ENCODE measurements at regions not wholly inside any gene's neighbourhood (a gene's known extent, or its start where the extent isn't known, plus 50 kb on each side); places are given as distances from the start of the nearest gene placed in this dataset.

DNA sequence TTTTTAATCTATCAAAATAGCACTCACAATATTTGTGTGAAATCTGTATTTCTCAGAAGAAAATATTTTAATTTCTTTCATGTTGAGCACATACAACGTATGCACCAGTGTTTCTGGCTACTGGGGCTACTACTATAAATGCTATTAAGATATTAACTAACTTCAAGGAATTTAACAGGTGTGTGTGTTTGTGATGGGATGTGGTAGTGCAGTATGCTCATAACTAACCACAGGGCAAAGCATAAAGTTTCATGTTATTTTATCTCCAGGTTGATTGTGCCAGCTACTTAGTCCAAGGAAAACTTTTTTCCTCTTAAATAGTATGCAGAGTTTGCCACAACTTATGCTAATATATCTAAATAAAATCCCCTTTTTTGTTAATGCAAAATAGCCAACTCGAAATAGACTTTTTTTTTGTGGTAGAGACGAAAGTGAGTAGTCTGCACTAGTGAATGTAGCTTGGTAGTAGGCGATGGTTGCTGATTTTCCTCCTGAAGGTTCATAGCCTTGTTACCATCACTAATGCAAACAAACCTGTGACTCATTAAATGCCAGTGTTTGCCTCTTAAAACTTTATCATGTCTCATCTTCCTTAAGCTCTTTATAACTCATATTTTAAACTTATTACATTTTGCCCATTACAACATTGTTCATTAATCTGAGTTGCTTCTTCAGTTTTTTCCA is 565.5 kb upstream of the ANO3 start:
- ChIA-PET POLR2A (no interaction called here), RAD21 (ENCODE audit: low non-redundant PET in 1 of 2, low total read pairs in 2 of 2, uncharacterized antibody in 2 of 2, unreplicated experiment in 2 of 2) (no interaction called here), CTCF (no interaction called here)
- no peak overlapping the region for H3K27ac ChIP-seq (ENCODE audit: low read depth, low read length)
- DNase-seq (ENCODE audit: low read depth, low spot score) (no peak), ATAC-seq (no peak)
- no peaks in the 10 kb centered on the region for H3K27me3 ChIP-seq (ENCODE audit: insufficient read depth, low read length)
- no peaks in the 10 kb centered on the region for H3K36me3 ChIP-seq (ENCODE audit: control insufficient read depth in 1 of 2, insufficient read depth in 2 of 2, low read length in 2 of 2)
- no peaks in the 10 kb centered on the region for H3K9me2 ChIP-seq (ENCODE audit: insufficient read depth)
- no peaks in the 10 kb centered on the region for H3K79me2 ChIP-seq (ENCODE audit: insufficient read depth, low read length)
- no peaks in the 10 kb centered on the region for H4K20me1 ChIP-seq (ENCODE audit: insufficient read depth)
- no peak overlapping the region for H3K4me2 ChIP-seq (ENCODE audit: low read length)
- H2AFZ ChIP-seq (ENCODE audit: low read depth, low read length, poor library complexity, severe bottlenecking), result no peak overlapping the region
- no peak overlapping the region for H3K9ac ChIP-seq (ENCODE audit: low read length)
- H3K4me3 ChIP-seq (replicated peaks in 1 of 2; ENCODE audit: low read depth in 1 of 2, low read length in 2 of 2), result no peak overlapping the region
- no TSS peak for BruUV-seq (replicated peaks)
- TF ChIP-seq, protein P1, sequence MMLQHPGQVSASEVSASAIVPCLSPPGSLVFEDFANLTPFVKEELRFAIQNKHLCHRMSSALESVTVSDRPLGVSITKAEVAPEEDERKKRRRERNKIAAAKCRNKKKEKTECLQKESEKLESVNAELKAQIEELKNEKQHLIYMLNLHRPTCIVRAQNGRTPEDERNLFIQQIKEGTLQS (IDR thresholded peaks at IDR 0.05), result no peak
- TF ChIP-seq SIN3A (IDR thresholded peaks at IDR 0.05; ENCODE audit: low read depth), result no peak
- TF ChIP-seq ZNF274 (IDR thresholded peaks at IDR 0.05; ENCODE audit: low read depth, low read length), result no peak
- no peak for TF ChIP-seq YY1 (IDR thresholded peaks at IDR 0.05; ENCODE audit: extremely low read depth, insufficient replicate concordance, low read depth, low read length)
- no peak for TF ChIP-seq EZH2 (IDR thresholded peaks at IDR 0.05)
- no peak for TF ChIP-seq ELF1 (IDR thresholded peaks at IDR 0.05; ENCODE audit: borderline replicate concordance, low read depth)
- no peak for TF ChIP-seq MAX (IDR thresholded peaks at IDR 0.05)
- TF ChIP-seq, protein P2, sequence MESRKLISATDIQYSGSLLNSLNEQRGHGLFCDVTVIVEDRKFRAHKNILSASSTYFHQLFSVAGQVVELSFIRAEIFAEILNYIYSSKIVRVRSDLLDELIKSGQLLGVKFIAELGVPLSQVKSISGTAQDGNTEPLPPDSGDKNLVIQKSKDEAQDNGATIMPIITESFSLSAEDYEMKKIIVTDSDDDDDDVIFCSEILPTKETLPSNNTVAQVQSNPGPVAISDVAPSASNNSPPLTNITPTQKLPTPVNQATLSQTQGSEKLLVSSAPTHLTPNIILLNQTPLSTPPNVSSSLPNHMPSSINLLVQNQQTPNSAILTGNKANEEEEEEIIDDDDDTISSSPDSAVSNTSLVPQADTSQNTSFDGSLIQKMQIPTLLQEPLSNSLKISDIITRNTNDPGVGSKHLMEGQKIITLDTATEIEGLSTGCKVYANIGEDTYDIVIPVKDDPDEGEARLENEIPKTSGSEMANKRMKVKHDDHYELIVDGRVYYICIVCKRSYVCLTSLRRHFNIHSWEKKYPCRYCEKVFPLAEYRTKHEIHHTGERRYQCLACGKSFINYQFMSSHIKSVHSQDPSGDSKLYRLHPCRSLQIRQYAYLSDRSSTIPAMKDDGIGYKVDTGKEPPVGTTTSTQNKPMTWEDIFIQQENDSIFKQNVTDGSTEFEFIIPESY (IDR thresholded peaks at IDR 0.05; ENCODE audit: extremely low read depth, insufficient replicate concordance, low read length), result no peak
- TF ChIP-seq ZFX (IDR thresholded peaks at IDR 0.05), result no peak
- no peak for TF ChIP-seq CEBPB (IDR thresholded peaks at IDR 0.05; ENCODE audit: low read depth)
- TF ChIP-seq, protein P3, sequence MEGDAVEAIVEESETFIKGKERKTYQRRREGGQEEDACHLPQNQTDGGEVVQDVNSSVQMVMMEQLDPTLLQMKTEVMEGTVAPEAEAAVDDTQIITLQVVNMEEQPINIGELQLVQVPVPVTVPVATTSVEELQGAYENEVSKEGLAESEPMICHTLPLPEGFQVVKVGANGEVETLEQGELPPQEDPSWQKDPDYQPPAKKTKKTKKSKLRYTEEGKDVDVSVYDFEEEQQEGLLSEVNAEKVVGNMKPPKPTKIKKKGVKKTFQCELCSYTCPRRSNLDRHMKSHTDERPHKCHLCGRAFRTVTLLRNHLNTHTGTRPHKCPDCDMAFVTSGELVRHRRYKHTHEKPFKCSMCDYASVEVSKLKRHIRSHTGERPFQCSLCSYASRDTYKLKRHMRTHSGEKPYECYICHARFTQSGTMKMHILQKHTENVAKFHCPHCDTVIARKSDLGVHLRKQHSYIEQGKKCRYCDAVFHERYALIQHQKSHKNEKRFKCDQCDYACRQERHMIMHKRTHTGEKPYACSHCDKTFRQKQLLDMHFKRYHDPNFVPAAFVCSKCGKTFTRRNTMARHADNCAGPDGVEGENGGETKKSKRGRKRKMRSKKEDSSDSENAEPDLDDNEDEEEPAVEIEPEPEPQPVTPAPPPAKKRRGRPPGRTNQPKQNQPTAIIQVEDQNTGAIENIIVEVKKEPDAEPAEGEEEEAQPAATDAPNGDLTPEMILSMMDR (IDR thresholded peaks at IDR 0.05 in 2 of 3, conservative IDR thresholded peaks at IDR 0.05 in 1 of 3; ENCODE audit: borderline replicate concordance in 1 of 3, insufficient read depth in 1 of 3, low read depth in 2 of 3, low read length in 2 of 3), result no peak
- no peak for TF ChIP-seq FOSL1 (IDR thresholded peaks at IDR 0.05; ENCODE audit: low read depth)
- TF ChIP-seq JUND (IDR thresholded peaks at IDR 0.05), result no peak
- no peak for TF ChIP-seq POLR2AphosphoS5 (IDR thresholded peaks at IDR 0.05; ENCODE audit: low read depth, low read length)
- TF ChIP-seq EGR1 (IDR thresholded peaks at IDR 0.05; ENCODE audit: low read depth), result no peak
- no peak for TF ChIP-seq SRF (IDR thresholded peaks at IDR 0.05; ENCODE audit: low read depth)
- TF ChIP-seq CBX3 (IDR thresholded peaks at IDR 0.05; ENCODE audit: low read depth), result no peak
- peaks cover 0 to 11% of the 10 kb centered on the region in 2 experiments; a peak in 2 of 4 replicates for H3K9me3 ChIP-seq (ENCODE audit: control insufficient read depth in 1 of 2, insufficient read depth in 1 of 2, low read depth in 1 of 2, low read length in 2 of 2)
- H3K4me1 ChIP-seq (ENCODE audit: control insufficient read depth in 1 of 2, insufficient read depth in 2 of 2, low read length in 2 of 2), result no peaks in the 10 kb centered on the region
- intact Hi-C loops (cut with micrococcal nuclease), result no loop called here

Measured in HCT116 (cell line).